ENCODE measurements at regions not wholly inside any gene's neighbourhood (a gene's known extent, or its start where the extent isn't known, plus 50 kb on each side); places are given as distances from the start of the nearest gene placed in this dataset.

DNA sequence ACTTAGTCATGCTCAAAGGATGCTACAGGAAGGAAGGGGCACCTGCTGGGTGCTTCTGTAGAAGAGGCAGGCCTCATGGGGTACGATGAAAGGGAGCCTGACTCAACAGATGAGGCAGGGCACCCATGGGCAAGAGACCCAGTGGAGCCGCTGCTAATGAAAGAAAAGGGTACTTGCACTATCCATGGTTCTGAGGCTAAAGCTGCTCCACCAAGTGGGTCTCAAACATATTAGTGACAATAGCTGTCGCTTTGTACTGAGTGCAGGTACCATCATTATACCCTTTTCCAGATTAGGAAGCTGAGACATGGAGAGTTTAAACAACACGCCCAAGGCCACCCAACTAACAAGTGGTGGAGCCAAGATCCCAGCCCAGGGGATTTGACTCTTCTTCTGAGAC lies 127.5 kb upstream of the SERPIND1 start:
- H2BK5ac ChIP-seq (ENCODE audit: low read depth, low read length, poor library complexity, severe bottlenecking): no peak overlapping the region
- no peak overlapping the region for H2BK15ac ChIP-seq (ENCODE audit: low read depth, low read length)
- H3K79me1 ChIP-seq (ENCODE audit: low read depth in 1 of 2, low read length in 2 of 2): no peaks in the 10 kb centered on the region
- H4K20me1 ChIP-seq (ENCODE audit: insufficient read depth, low read length): no peaks in the 10 kb centered on the region
- no peaks in the 10 kb centered on the region for H3K4me1 ChIP-seq (ENCODE audit: control insufficient read depth, insufficient read depth, low read length)
- POLR2A ChIA-PET (ENCODE audit: unreplicated experiment): no interaction called here
- H2BK20ac ChIP-seq (ENCODE audit: low read depth, low read length): no peak overlapping the region
- intact Hi-C loops (cut with micrococcal nuclease): no loop called here
- ATAC-seq (ENCODE audit: low read depth) (no peak), DNase-seq (no peak)
- H4K5ac ChIP-seq (ENCODE audit: low read depth, low read length): no peak overlapping the region
- no peak overlapping the region for H3K56ac ChIP-seq (ENCODE audit: extremely low read depth, insufficient read depth, low read length)
- no peak overlapping the region for H2AK9ac ChIP-seq (replicated peaks; ENCODE audit: low read depth, low read length, poor library complexity)
- 60% methylated on average over 2 of the region's 4 CpGs; no CpG with 5 or more reads in 1 of the 2 experiments for WGBS, 2 experiments (ENCODE audit: extremely low coverage in 2 of 2, insufficient read length in 1 of 2)
- no peak overlapping the region for H3K4me3 ChIP-seq (ENCODE audit: insufficient read depth, low read depth, low read length)
- H3K9ac ChIP-seq (ENCODE audit: low read depth, low read length): no peak overlapping the region
- no peak overlapping the region for H2AFZ ChIP-seq (replicated peaks; ENCODE audit: low read length, poor library complexity)
- H4K91ac ChIP-seq (ENCODE audit: insufficient read depth, low read depth, low read length): no peak overlapping the region
- CTCF ChIA-PET: no interaction called here
- no peak overlapping the region for H4K8ac ChIP-seq (ENCODE audit: low read depth in 2 of 2, low read length in 2 of 2)
- H3K36me3 ChIP-seq (ENCODE audit: control insufficient read depth, insufficient read depth, low read length): no peaks in the 10 kb centered on the region
- dilution Hi-C loops (cut with HindIII; ENCODE audit: low sequenced_read_pairs, unreplicated experiment): no loop called here
- no peak overlapping the region for H3K4me2 ChIP-seq (ENCODE audit: low read depth, low read length)
- TF ChIP-seq, protein P1, sequence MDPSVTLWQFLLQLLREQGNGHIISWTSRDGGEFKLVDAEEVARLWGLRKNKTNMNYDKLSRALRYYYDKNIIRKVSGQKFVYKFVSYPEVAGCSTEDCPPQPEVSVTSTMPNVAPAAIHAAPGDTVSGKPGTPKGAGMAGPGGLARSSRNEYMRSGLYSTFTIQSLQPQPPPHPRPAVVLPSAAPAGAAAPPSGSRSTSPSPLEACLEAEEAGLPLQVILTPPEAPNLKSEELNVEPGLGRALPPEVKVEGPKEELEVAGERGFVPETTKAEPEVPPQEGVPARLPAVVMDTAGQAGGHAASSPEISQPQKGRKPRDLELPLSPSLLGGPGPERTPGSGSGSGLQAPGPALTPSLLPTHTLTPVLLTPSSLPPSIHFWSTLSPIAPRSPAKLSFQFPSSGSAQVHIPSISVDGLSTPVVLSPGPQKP (IDR thresholded peaks at IDR 0.05; ENCODE audit: borderline replicate concordance, low read depth, low read length): no peak
- no peak for TF ChIP-seq MAFK (IDR thresholded peaks at IDR 0.05; ENCODE audit: low read depth, low read length)
- no peak overlapping the region for H2AK5ac ChIP-seq (ENCODE audit: low read depth, low read length)
- H3K27ac ChIP-seq (ENCODE audit: insufficient read depth, low read length): no peak overlapping the region
- H3K4ac ChIP-seq (ENCODE audit: low read depth, low read length): no peak overlapping the region
- no peaks in the 10 kb centered on the region for H3K9me3 ChIP-seq (ENCODE audit: control insufficient read depth, insufficient read depth, low read length)
- H3K14ac ChIP-seq (replicated peaks; ENCODE audit: low read depth, low read length): no peak overlapping the region
- H3K27me3 ChIP-seq (ENCODE audit: control insufficient read depth, insufficient read depth, low read length): peaks cover 33% of the 10 kb centered on the region
- no peak overlapping the region for H2BK120ac ChIP-seq (ENCODE audit: low read depth, low read length)
- no peak overlapping the region for H3K18ac ChIP-seq (ENCODE audit: low read depth, low read length)
- in situ Hi-C loops (cut with MboI; ENCODE audit: low sequenced_read_pairs): no loop called here
- no peak overlapping the region for H3K23ac ChIP-seq (ENCODE audit: low read depth, low read length)
- no peaks in the 10 kb centered on the region for H3K9me1 ChIP-seq (ENCODE audit: insufficient read depth, low read length)
- no TSS peak for BruUV-seq (replicated peaks)
